HG03280 (cell line): ENCODE measurements at regions not wholly inside any gene's neighbourhood (a gene's known extent, or its start where the extent isn't known, plus 50 kb on each side); places are given as distances from the start of the nearest gene placed in this dataset.

ENCODE experiments used
- ATAC-seq: cut with Tn5 transposase; IDR thresholded peaks from one replicate; pipeline ENCODE4 v1.9.1; 2021; ENCODE audit warnings: mild to moderate bottlenecking, moderate library complexity; ENCODE audit not compliant: unreplicated experiment

- ATAC-seq: no peak
Observed at GRCh38 chr6:40082278-40083043, 148.2 kb upstream of the MOCS1 start.

- no peak for ATAC-seq
Observed at GRCh38 chr6:40077736-40078135, 143.5 kb upstream of the MOCS1 start.

GRCh38 chr6:40077315-40077714, 143.1 kb upstream of the MOCS1 start:
- no peak for ATAC-seq

DNA sequence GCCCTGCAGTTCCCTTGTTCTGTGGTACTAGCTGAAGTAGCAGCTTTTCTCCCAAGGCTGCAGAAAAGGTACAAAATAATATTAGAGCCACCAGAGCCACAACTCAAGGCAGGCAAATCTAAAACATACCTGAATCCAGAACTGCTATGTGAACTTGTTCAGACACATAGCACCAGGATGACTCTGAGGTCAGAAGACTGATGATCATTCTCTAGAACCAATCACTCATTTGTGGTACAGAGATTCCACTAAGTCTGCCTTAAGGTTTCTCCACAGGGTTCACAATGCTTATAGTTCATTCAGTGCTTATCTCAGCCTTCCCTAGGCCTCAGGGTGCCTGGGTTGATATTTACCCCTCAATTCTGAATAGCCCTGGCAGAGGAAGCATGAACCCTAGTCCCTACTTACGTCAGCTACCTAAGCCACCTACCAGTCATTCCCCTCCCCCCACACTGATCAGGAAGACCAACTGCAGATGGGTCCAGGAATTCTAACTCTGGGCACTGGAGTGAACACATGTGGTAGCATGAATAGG, 140.9 kb upstream of the MOCS1 start:
- no peak for ATAC-seq

DNA sequence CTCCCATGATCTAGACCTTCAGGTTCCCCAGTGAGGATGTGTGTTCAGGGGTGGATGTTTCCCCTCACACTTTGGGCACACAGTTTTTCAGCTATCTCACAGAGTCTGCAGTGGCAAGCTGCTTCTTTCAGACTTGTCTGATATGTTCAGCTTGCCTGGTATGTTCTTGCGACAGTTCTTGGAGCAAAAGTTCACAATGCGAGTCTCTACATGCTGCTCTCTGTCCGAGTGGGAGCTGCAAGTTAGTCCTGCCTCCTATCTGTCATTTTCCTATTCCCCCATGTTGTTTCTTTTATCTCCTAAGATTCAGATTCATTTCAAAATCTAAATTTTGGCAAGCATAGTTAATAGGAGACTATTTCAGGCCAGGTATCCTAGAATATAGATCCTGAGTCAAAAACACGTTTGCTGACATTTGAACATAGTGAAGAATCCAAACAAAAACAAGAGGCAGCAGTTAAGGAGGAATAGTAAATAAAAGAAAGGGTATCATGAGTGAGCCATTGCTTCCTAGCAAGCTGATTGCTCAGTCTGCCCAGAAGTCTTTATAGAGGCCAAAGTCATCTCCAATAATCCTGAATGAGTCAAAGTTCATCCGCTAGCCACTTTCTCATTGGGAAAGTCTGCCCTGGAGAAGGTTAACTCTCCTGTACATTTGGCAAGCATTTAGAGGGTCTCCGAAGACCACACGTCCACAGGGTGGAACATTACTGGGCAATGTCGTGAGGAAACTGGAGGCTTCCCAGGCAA, 140.2 kb upstream of the MOCS1 start:
- ATAC-seq: no peak

DNA sequence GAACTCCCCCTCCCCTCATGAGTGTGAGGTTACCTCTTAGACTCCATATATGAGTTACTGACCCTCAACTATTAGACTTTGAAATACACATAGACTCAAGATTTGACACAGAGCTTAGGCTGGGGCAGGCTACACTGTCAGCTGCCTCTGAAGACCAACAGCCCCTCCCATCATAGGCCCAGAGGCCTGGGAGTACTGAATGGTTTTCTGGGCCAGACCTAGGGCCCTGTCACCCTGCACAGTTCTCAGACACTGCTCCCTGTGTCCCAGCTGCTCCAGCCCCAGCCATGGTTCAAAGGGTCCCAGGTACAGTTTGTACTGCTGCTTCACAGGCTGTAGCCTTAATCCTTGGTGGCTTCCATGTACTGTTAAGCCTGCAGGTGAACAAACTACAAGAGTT, 132.1 kb upstream of the MOCS1 start:
- no peak for ATAC-seq

DNA sequence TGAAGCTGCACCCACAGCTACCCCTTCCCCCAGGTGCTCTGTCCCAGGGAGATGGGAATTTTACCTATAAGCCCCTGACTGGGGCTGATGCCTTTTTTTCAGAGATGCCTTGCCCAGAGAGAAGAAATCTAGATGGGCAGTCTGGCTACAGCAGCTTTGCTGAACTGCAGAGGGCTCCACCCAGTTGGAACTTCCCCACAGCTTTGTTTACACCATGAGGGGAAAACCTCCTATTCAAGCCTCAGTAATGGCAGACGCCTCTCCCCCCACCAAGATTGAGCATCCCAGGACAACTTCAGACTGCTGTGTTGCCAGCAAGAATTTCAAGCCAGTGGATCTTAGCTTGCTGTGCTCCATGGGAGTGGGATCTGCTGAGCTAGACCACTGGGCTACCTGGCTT, 122.6 kb upstream of the MOCS1 start:
- ATAC-seq: no peak

DNA sequence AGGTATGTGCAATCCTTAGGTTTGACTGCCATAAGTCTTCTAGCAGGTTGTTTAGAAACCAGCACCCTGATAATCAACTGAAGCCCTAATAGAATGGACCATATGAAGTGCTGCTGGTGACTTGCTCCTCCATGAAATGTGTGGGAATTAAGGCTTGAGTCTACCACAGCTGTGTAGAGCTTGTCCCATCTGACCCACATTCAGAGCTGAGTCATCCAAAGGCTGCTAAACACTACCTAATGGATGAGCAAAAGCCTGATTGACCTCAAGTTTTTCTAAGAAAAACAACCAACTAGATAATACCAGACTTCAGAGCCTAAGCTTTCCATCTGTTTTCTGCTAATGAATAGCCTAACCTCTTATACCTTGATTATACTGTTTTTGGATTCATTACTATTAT, 120.3 kb upstream of the MOCS1 start:
- ATAC-seq: no peak

- ATAC-seq: no peak
Observed at GRCh38 chr6:40054186-40054585, 119.9 kb upstream of the MOCS1 start.

- no peak for ATAC-seq
Observed at GRCh38 chr6:40049128-40049527, 114.9 kb upstream of the MOCS1 start.

GRCh38 chr6:40044196-40044595, 109.9 kb upstream of the MOCS1 start:
- no peak for ATAC-seq

- no peak for ATAC-seq
Observed at GRCh38 chr6:40042232-40042631, 108.0 kb upstream of the MOCS1 start.

DNA sequence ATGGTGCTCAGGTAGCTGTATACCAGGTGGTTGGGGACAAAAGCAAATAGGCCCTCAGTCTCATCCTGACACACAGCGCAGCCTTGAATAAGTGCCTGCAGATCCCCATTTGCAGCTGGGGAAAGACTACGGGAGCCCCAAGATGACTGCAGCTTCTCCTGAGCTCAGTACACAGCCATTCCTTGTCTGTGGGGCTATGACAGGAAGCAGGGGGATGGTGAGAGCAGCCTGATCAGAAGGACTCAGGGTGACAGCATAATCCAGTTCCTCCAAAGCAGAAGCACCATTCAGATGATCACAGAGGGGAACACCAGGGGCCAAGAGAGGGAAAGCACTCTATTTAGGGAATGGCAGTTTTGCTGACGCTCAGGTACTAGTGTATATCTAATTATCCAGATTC, 104.8 kb upstream of the MOCS1 start:
- no peak for ATAC-seq

GRCh38 chr6:40038626-40039025, 104.4 kb upstream of the MOCS1 start:
- no peak for ATAC-seq

DNA sequence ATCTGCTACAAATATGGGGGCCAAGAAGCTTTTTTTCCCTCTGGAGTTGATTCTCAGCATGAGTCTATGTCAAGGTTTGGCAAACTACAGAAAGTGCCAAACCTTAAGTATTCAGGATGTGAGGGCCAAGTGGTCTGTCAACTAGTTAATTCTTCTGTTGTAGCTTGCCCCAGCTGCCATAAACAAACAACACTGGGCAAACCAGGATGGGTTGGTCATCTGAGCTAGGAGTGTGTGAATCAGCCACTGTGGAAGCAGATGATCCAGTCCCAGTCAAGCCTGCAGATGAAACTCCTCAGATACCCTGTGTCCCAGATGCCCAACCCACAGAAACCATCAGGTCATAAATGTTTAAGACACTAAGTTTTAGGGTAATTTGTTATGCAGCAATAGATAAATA, 103.0 kb upstream of the MOCS1 start:
- no peak for ATAC-seq

- no peak for ATAC-seq
Observed at GRCh38 chr6:40036186-40036585, 101.9 kb upstream of the MOCS1 start.

- no peak for ATAC-seq
Observed at GRCh38 chr6:40028449-40028848, 94.2 kb upstream of the MOCS1 start.

GRCh38 chr6:40022867-40023266, 88.6 kb upstream of the MOCS1 start:
- ATAC-seq: no peak

DNA sequence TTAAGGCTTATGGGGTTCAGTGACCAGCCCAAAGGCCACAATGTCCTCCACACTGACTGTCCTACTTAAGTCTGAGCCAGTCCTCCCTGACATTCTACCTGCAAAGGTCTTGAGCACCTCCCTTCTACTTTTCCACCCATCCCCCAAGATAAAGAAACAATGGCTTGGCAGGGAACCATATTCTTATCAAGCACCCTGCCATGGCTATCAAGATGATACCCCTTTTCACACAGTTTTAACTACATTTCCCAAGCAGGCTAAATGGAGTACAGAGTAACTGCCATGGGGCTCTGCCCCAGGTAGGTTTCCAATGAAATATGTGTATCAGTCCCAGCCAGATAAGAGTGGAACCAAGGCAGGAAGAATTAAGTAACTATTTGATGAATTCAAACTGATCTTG, 85.9 kb upstream of the MOCS1 start:
- no peak for ATAC-seq

- ATAC-seq: no peak
Observed at GRCh38 chr6:40015530-40015929, 81.3 kb upstream of the MOCS1 start.

- no peak for ATAC-seq
Observed at GRCh38 chr6:40011844-40012243, 77.6 kb upstream of the MOCS1 start.

- no peak for ATAC-seq
Observed at GRCh38 chr6:40000964-40001515, 66.8 kb upstream of the MOCS1 start.
